Spleen (tissue), 11 donors: ENCODE measurements at regions not wholly inside any gene's neighbourhood (a gene's known extent, or its start where the extent isn't known, plus 50 kb on each side); places are given as distances from the start of the nearest gene placed in this dataset.

Source experiments
- DNase-seq: peaks from one replicate; pipeline ENCODE4 v3.0.0-alpha.2; 2020
- H3K27ac ChIP-seq, 8 donors: fragments of 200-600 bp; sonication (generic) in 7 of 8; 1 replicate in 4 of 8; 2 replicates in 4 of 8; pipeline versions ENCODE4 v1.5.0 to v1.8.0; 2016 to 2021; ENCODE audit warnings: inconsistent platforms in 4 of 8, mild to moderate bottlenecking in 4 of 8, moderate library complexity in 1 of 8
- H3K27me3 ChIP-seq, 7 donors: fragments of 200-600 bp; sonication (generic) in 6 of 7; replicated peaks in 1 of 7; 1 replicate in 4 of 7; 2 replicates in 3 of 7; pipeline versions ENCODE4 v1.5.0 to v1.8.0; 2016 to 2021; ENCODE audit warnings: inconsistent platforms in 3 of 7, mild to moderate bottlenecking in 1 of 7
- H3K36me3 ChIP-seq, 6 donors: fragments of 200-600 bp; sonication (generic) in 5 of 6; 1 replicate in 4 of 6; 2 replicates in 2 of 6; pipeline versions ENCODE4 v1.5.0 to v1.8.0; 2016 to 2021; ENCODE audit warnings: inconsistent platforms in 2 of 6
- H3K4me1 ChIP-seq, 6 donors: fragments of 200-600 bp; sonication (generic) in 5 of 6; 1 replicate in 3 of 6; 2 replicates in 3 of 6; pipeline versions ENCODE4 v1.5.0 to v1.8.0; 2016 to 2021; ENCODE audit warnings: inconsistent platforms in 3 of 6
- H3K4me3 ChIP-seq, 8 donors: fragments of 200-600 bp; sonication (generic) in 7 of 8; 1 replicate in 4 of 8; 2 replicates in 4 of 8; pipeline versions ENCODE4 v1.5.0 to v1.8.0; 2016 to 2021; ENCODE audit warnings: inconsistent platforms in 4 of 8, mild to moderate bottlenecking in 4 of 8, moderate library complexity in 2 of 8
- H3K9me3 ChIP-seq, 8 donors: fragments of 200-600 bp; sonication (generic) in 7 of 8; 1 replicate in 4 of 8; 2 replicates in 4 of 8; pipeline versions ENCODE4 v1.5.0 to v1.8.0; 2016 to 2021; ENCODE audit warnings: inconsistent platforms in 4 of 8
- POLR2A ChIP-seq, 3 donors: fragments of 450-650 bp; IDR thresholded peaks; one replicate each; pipeline ENCODE4 v1.5.1; 2017; ENCODE audit warnings: antibody characterized with exemption in 3 of 3, mild to moderate bottlenecking in 1 of 3
- POLR2AphosphoS5 ChIP-seq, 3 donors: sonication (generic); formaldehyde crosslinking; IDR thresholded peaks; one replicate each; pipeline ENCODE4 v1.5.1; 2017; ENCODE audit warnings: antibody characterized with exemption in 3 of 3
- WGBS, 5 donors: extraction: QIAGEN DNeasy Blood & Tissue Kit in 3 of 5; methylation state at CpG; one replicate each; pipeline versions ENCODE4 v1.1.5 to v1.1.7; 2013 to 2018; 5-methylcytosine and 5-hydroxymethylcytosine counted together
- intact Hi-C: fragments of 100-400 bp; cut with DNase I; formaldehyde crosslinking; loops from one replicate; pipeline ENCODE4 v1.15.0; 2023; ENCODE audit warnings: low total_unique reads
- TF ChIP-seq, protein P1 (sequence below), 11 experiments: fragments of 200-600 bp in 7 of 11; fragments of 450-650 bp in 4 of 11; sonication (generic) in 4 of 11; IDR thresholded peaks in 8 of 11; conservative IDR thresholded peaks in 3 of 11; 1 replicate in 7 of 11; 2 replicates in 4 of 11; pipeline versions ENCODE4 v1.4.0 to v1.8.0; 2016 to 2021; ENCODE audit warnings: antibody characterized with exemption in 11 of 11, inconsistent platforms in 4 of 11, mild to moderate bottlenecking in 1 of 11
- donor health status: healthy with polysubstance abuse.
- donor health status: DM: no; HTN: no; CAD: no; lungs with moderate emphysema.
- donor health status: DM: no; HTN: no; CAD: no.
- donor health status: Bipolar disorder and iron deficiency.
- donor health status: healthy.
- donor health status: DM: no; HTN: no; CAD: no.
- donor health status: DM: yes; HTN: yes; CAD: no.

DNA sequence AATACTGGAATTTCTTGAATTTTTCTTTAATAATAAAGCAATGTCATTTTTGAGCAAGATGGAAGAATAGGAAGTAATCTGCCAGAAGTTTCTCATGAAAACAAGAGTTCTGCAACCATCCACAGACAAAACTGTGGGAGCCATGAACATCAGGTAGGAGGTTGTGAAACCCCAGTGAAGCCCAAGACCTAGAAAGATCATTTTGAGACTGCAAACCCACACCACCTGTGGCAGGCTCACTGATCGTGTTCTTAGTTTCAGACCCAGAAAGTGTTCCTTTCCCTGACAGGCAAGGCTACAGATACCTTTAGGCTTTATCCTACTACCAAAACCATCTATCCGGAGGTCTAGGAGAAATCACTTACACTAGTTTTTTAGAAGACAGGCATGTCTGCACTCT lies 2189.8 kb upstream of the PCDH20 start:
- Histone ChIP-seq H3K4me3 (no peak overlapping the region), H3K9me3 (peaks cover 0 to 43% (median 34%) of the 10 kb centered on the region in 8 donors), H3K4me1 (no peaks in the 10 kb centered on the region), H3K27ac (no peak overlapping the region), H3K27me3 (no peaks in the 10 kb centered on the region), H3K36me3 (no peaks in the 10 kb centered on the region)
- DNase-seq: no peak
- no peak for TF ChIP-seq POLR2AphosphoS5 (IDR thresholded peaks at IDR 0.05)
- TF ChIP-seq POLR2A (IDR thresholded peaks at IDR 0.05): no peak
- TF ChIP-seq, protein P1, sequence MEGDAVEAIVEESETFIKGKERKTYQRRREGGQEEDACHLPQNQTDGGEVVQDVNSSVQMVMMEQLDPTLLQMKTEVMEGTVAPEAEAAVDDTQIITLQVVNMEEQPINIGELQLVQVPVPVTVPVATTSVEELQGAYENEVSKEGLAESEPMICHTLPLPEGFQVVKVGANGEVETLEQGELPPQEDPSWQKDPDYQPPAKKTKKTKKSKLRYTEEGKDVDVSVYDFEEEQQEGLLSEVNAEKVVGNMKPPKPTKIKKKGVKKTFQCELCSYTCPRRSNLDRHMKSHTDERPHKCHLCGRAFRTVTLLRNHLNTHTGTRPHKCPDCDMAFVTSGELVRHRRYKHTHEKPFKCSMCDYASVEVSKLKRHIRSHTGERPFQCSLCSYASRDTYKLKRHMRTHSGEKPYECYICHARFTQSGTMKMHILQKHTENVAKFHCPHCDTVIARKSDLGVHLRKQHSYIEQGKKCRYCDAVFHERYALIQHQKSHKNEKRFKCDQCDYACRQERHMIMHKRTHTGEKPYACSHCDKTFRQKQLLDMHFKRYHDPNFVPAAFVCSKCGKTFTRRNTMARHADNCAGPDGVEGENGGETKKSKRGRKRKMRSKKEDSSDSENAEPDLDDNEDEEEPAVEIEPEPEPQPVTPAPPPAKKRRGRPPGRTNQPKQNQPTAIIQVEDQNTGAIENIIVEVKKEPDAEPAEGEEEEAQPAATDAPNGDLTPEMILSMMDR (IDR thresholded peaks at IDR 0.05 in 8 of 11, conservative IDR thresholded peaks at IDR 0.05 in 3 of 11): no peak
- intact Hi-C loops: no loop called here
- 83 to 95% (median 85%) methylated on average over 2 of the region's 2 CpGs for WGBS, 5 donors

DNA sequence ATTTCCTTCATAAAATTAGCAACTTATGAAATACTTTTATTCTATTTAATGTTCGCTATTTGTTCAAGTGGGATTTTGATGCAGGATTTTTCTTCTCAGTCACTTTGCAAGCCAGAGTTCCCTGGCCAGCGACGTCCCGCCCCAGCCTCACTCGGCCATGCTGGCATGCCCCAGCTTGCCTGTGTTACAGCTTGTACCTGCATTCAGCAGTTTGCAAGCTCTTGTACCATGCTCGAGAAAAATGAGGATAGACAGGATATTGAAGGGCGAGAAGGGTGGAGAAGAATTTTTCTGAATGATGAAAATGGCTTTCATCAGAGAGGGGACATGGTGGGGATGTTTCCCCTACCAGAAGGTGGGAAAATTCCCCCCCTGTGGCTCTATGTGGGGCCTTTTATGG lies 2180.2 kb upstream of the PCDH20 start:
- Histone ChIP-seq H3K9me3 (peaks cover 0 to 33% (median 8%) of the 10 kb centered on the region in 8 donors), H3K36me3 (no peaks in the 10 kb centered on the region), H3K27ac (no peak overlapping the region), H3K4me3 (no peak overlapping the region), H3K27me3 (no peaks in the 10 kb centered on the region), H3K4me1 (no peaks in the 10 kb centered on the region)
- intact Hi-C loops: no loop called here
- TF ChIP-seq, protein P1 (IDR thresholded peaks at IDR 0.05 in 8 of 11, conservative IDR thresholded peaks at IDR 0.05 in 3 of 11): no peak
- TF ChIP-seq POLR2AphosphoS5 (IDR thresholded peaks at IDR 0.05): no peak
- TF ChIP-seq POLR2A (IDR thresholded peaks at IDR 0.05): no peak
- DNase-seq: no peak
- 88 to 93% (median 90%) methylated on average over 7 of the region's 7 CpGs for WGBS, 5 donors

DNA sequence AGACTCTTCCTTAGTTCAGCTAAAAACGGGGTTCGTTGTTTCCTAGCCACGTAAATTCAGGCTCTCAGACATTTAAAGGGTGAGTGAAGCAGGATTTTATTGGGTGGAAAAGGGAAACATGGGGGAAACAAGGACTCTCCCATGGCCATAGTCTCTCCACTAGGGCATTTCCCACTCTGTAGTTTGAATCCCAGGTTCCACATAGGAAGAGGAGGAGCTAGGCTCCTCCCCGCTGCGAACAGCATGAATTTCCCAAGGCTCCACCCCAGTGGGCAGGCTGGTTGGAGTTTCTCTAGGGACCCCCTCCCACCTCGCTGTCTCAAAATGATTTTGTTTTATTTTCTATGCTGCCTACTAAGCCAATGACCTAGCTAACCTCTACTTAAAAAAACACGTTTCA lies 2170.8 kb upstream of the PCDH20 start:
- TF ChIP-seq POLR2AphosphoS5 (IDR thresholded peaks at IDR 0.05) (no peak), POLR2A (IDR thresholded peaks at IDR 0.05) (no peak)
- TF ChIP-seq, protein P1 (IDR thresholded peaks at IDR 0.05 in 8 of 11, conservative IDR thresholded peaks at IDR 0.05 in 3 of 11): no peak
- Histone ChIP-seq H3K4me1 (no peaks in the 10 kb centered on the region), H3K4me3 (no peak overlapping the region), H3K9me3 (peaks cover 0 to 28% (median 14%) of the 10 kb centered on the region in 8 donors), H3K27me3 (no peaks in the 10 kb centered on the region), H3K27ac (no peak overlapping the region), H3K36me3 (no peaks in the 10 kb centered on the region)
- DNase-seq: no peak
- WGBS, 5 donors: 79 to 88% (median 85%) methylated on average over 7 of the region's 7 CpGs
- intact Hi-C loops: no loop called here

DNA sequence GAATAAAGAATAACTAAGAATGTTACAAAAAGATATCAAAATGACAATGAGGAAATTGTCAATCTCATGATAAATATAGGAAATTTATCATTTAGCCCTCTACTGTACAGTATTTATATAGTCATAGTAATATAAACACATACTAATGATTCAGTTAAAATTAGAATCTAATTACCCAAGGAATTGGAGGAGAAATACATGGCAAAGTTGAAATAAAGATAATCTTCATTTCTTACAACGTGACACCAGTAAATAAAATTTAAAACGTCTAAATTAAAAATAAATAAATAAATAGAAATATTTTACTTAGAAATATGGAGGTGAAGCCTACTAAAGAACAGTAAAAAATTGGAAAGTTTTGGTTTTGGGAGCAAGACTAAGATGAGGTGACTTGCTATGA lies 2163.1 kb upstream of the PCDH20 start:
- intact Hi-C loops: no loop called here
- 71 to 84% (median 74%) methylated on average over 2 of the region's 2 CpGs for WGBS, 5 donors

More for the DNA sequence above, 2163.1 kb upstream of the PCDH20 start:
- no peak for TF ChIP-seq POLR2AphosphoS5 (IDR thresholded peaks at IDR 0.05)
- TF ChIP-seq, protein P1 (IDR thresholded peaks at IDR 0.05 in 8 of 11, conservative IDR thresholded peaks at IDR 0.05 in 3 of 11): no peak
- H3K4me3 ChIP-seq: no peak overlapping the region
- no peak overlapping the region for H3K27ac ChIP-seq
- no peaks in the 10 kb centered on the region for H3K27me3 ChIP-seq
- H3K36me3 ChIP-seq: no peaks in the 10 kb centered on the region
- H3K9me3 ChIP-seq: peaks cover 0 to 46% (median 30%) of the 10 kb centered on the region in 8 donors
- no peak for DNase-seq
- H3K4me1 ChIP-seq: no peaks in the 10 kb centered on the region
